ENCODE measurements at regions not wholly inside any gene's neighbourhood (a gene's known extent, or its start where the extent isn't known, plus 50 kb on each side); places are given as distances from the start of the nearest gene placed in this dataset.

DNA sequence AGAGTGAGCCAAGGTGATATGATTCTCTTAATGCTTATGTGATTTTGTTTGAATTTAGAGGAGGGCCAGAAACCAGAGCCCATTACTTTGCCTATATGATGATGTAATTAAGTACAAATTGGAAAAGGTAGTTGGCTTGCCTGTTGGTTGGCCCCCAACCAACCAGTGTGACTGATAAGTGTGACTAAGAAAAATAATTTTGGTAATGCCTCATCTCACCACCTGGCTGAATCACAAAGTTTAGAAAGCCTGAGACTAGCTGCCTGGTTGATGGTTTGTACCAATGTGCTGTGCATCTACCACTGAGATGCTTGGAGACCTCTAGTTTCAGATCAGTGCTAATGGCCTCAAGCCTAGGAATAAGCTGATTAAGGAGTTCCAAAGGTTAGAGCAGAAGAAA lies 338.7 kb downstream of the CDH2 start:
- no peak for DNase-seq (ENCODE audit: extremely low read depth, low read depth, low spot score)

DNA sequence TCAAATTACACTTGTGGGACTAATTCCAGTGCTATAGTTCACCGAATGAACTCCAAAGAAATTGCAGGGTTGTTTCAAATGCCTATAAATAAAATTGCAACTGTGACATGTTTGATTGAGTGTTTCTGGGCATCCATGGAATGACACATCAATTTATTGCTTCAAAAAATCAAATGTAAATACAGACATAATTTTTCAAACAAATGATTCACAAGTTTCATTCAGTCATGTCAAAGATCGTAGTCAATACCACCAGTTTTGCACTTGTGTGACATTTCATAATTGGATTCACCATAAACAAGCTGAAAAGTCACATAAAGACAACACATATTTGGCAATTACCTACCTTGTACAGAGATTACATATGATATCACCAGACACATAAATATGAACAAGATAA lies 350.8 kb downstream of the CDH2 start:
- DNase-seq (ENCODE audit: extremely low read depth, low read depth, low spot score) = no peak

- no peak for DNase-seq (ENCODE audit: extremely low read depth, low read depth, low spot score)
Measured at GRCh38 chr18:27825689-27826088, 351.2 kb downstream of the CDH2 start.

DNA sequence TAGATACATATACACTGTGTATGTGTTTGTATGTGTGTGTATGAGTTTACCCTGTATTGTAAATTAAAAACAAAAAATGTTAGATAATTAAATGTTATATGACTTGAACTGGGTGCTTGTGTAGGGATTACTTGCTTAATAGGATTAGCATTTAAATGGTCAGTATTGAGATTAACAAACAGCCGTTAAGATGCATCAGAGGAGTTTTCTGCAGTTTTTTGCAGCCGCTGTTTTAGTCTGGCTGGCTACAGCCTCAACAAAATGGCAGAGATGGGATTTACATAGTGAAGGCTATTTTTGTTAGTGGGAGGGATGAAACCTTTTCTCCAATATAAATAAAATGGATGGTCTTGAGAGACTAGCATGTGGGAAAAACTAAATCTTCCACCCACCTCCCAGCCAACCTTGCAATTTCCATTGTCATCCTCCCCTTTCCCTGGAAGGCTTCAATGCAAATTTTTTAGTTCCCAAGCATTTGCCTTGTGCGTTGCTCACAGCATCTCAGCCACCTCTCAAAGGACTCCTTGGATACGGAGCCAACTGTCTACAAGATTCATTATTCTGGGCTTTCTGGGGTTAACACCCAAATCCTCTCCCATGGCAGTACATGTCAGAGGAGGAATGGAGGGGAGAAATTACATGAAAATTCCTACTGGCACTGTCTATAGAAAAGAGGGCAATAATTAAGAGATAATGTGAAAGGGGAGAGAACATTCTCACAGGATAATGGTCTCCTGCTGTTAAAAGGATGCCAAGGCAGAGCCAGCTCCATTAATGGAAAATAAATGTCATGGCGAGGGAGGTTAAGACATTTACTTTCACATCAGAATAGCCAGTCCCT lies 351.9 kb downstream of the CDH2 start:
- DNase-seq (ENCODE audit: extremely low read depth, low read depth, low spot score) = no peak

GRCh38 chr18:27824275-27824674 lies 352.7 kb downstream of the CDH2 start:
- no peak for DNase-seq (ENCODE audit: extremely low read depth, low read depth, low spot score)

DNA sequence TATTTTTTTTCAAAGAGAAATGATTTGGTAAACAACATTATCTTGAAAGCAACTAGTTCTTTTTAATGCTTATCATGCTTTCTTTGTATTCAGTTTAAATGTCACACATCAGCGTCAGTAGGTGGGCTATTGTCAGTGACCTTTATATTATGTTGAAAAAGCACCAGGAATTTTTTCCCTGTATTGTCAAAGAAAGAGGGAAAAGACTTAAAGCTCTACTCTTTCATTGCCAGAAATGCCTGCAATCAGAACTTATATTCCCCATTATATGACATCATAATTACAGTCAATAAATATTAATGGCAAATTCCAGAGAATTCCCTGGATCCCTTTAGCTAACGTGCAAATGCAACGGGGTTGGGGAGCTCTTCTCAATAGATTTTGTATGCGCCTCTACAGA lies 353.9 kb downstream of the CDH2 start:
- no peak for DNase-seq (ENCODE audit: extremely low read depth, low read depth, low spot score)

GRCh38 chr18:27808683-27809082 lies 368.2 kb downstream of the CDH2 start:
- DNase-seq (ENCODE audit: extremely low read depth, low read depth, low spot score) = no peak

GRCh38 chr18:27803957-27804356 lies 373.0 kb downstream of the CDH2 start:
- no peak for DNase-seq (ENCODE audit: extremely low read depth, low read depth, low spot score)

DNA sequence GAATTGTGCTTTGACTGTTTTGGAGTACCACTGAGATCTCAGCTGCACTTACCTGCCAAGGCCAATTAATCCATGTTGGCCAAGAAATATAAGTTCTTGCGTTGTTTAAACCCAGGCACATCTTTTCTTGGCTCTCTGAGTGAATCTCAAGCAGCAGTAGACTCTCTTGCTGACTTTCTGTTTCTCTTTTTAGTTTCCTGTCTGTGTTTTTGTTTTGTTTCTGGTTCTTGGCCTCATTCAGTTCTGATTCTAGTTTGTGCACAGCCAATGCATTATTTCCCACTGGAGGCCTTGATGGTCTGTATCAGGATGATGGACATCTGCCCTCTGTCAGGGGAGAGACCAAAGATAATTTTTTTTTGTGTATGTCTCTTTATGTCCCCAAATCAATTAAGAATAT lies 379.4 kb downstream of the CDH2 start:
- no peak for DNase-seq (ENCODE audit: extremely low read depth, low read depth, low spot score)

DNA sequence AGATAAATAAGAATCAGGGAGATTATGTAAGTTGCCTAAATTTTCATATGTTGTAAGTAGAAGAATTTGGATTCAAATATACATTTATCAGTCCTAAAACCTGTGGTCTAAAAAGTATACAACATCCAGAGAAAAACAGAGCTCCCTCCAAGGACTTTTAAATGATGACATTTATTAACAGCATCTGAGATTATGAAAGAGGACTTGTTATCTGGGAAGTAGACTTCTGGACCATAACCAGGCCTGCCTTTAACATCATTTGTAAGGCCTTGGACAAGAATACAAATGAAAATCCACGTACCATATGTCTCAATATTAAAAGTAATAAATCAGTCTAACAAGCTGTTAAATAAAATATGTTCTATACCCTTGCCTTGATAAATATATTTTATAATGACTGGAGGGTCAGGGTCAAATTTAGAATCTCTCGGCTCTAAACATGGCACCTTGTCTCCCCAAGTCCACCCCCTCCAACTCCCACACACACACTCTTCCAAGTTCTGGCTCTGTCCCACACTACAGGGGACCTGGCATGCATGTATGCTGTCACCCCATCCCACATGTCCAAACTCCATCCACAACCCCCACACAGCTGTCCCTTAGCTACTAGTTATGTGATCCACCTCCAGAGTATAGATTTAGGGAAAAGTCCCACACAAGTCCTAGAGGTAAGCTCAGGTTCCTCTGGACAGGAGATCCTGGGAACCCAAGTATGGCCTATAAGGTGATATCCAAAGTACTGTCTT lies 382.6 kb downstream of the CDH2 start:
- no peak for DNase-seq (ENCODE audit: extremely low read depth, low read depth, low spot score)

GRCh38 chr18:27793013-27793785 lies 383.7 kb downstream of the CDH2 start:
- DNase-seq (ENCODE audit: extremely low read depth, low read depth, low spot score) = no peak

DNA sequence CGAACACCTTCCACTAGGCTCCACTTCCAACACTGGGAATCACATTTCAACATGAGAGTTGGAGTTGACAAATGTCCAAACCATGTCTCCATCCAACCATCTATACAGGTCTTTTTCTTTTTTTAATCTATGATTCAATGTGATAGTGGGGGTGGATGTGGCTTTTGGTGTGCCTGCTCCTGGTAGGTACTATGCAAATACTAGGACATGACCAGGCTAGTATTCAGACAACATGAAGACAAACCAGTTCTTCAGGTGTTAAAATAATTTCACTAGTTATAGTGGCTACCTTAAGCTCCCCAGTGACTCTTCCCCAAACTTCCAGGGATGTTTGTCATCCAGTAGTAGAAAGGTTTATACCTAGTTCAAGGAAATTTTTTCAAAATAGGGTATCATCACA lies 387.5 kb downstream of the CDH2 start:
- no peak for DNase-seq (ENCODE audit: extremely low read depth, low read depth, low spot score)

DNA sequence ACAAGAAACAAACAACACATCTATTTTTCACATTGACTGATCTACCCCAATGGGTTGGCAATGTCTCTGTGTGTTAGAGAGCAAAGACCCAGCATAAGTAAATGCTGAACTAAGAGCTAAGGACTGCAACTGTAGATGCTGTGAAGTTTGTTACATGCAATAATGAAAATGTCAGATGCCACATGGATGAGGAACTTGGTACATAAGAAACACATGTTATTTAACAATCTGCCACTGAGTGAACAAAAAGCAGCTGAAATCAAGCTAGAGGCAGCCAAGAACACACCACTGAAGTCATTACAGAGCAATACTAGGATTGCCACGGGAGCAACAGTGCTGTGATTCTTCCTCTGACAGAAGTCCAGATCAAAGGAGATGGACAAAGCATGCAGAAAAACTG lies 389.4 kb downstream of the CDH2 start:
- no peak for DNase-seq (ENCODE audit: extremely low read depth, low read depth, low spot score)

DNA sequence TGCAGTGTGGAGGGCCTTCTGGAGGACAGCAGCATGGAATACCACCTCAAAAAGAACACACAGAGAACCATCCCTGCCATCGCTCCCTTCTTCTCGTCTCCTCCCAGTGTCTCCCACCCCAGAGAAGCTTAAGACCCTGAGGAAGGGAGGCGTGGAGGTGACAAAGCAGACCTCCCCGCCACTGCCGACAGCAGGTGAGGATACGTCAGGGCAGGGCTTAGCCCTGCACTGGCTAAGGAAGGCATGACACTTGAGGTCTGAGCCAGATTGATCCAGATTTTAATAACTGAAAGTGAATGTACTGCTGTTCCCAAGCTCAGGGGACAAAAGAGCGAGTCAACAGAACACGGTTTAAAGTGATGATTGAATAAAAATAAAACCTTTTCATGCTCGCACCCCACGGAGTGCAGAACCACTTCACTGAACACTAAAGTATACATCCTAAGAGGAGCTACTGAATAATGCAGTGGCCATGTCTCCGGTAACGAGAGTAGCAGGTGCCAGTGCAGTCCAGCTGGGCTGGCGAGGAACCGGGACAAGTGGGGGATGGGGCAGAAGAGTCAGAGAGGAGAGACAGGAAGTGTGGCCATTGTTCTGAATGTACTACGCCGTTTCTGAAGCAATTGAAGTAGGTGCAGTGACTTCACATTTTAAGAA lies 391.0 kb downstream of the CDH2 start:
- DNase-seq (ENCODE audit: extremely low read depth, low read depth, low spot score) = no peak

- no peak for DNase-seq (ENCODE audit: extremely low read depth, low read depth, low spot score)
Measured at GRCh38 chr18:27780061-27780745, 396.7 kb downstream of the CDH2 start.

GRCh38 chr18:27778925-27779324 lies 398.0 kb downstream of the CDH2 start:
- DNase-seq (ENCODE audit: extremely low read depth, low read depth, low spot score) = no peak

GRCh38 chr18:27778441-27778840 lies 398.5 kb downstream of the CDH2 start:
- no peak for DNase-seq (ENCODE audit: extremely low read depth, low read depth, low spot score)

GRCh38 chr18:27772081-27772480 lies 404.8 kb downstream of the CDH2 start:
- DNase-seq (ENCODE audit: extremely low read depth, low read depth, low spot score) = no peak

DNA sequence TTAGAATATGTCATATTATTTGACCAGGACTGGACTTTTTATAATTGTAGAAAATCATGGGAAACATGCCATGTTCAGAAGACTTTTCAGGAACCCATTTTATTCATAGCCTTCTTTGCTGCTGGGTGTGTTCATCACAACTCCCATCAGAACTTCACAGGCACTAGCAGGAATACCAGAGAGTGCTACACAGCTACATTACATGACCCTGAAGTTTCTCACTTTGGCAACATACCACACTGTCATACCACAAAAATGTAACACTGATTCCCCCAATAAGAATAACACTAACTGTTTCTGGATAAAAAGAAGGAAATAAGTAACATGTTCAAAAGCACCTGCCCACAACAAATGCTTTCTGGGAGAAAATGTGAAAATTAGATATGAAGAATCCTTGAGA lies 405.4 kb downstream of the CDH2 start:
- DNase-seq (ENCODE audit: extremely low read depth, low read depth, low spot score) = no peak

- no peak for DNase-seq (ENCODE audit: extremely low read depth, low read depth, low spot score)
Measured at GRCh38 chr18:27769152-27769551, 407.8 kb downstream of the CDH2 start.

Data from glomerular endothelial cell (primary cell).